ENCODE measurements at regions not wholly inside any gene's neighbourhood (a gene's known extent, or its start where the extent isn't known, plus 50 kb on each side); places are given as distances from the start of the nearest gene placed in this dataset.

DNA sequence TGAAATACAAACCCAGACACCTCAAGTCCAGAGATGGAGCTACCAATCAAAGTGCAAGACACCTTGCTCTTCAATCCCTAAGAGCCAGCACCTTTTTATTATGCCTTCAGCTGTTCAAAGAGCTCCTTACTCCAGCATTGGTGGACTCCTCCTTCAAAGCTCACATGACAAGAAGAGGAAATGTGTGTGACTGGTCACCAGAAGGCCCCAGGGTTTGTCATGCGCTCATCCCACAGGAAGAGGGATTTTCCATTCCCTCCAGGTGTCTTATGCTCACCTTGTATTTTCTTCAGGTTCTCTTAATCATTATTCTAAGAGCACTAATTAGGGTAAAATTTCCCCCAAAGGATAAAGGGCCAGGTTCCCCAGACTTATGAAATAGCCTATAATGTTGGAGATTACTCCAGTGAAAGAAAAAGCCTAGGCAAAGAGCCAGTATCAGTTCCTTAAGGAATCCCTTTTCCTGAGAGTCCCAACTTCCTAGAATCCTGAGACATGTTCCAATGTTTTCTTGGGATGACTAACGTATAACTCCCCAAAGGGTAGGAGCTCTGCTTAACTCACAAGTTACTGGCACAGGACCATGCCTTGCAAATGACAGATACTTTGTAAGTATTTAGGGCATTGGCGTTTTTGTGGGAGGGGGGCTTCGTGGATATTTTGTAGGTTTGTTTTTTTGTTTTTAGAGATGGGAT lies 56.9 kb upstream of the SOX9 start:
- TF ChIP-seq, protein P1, sequence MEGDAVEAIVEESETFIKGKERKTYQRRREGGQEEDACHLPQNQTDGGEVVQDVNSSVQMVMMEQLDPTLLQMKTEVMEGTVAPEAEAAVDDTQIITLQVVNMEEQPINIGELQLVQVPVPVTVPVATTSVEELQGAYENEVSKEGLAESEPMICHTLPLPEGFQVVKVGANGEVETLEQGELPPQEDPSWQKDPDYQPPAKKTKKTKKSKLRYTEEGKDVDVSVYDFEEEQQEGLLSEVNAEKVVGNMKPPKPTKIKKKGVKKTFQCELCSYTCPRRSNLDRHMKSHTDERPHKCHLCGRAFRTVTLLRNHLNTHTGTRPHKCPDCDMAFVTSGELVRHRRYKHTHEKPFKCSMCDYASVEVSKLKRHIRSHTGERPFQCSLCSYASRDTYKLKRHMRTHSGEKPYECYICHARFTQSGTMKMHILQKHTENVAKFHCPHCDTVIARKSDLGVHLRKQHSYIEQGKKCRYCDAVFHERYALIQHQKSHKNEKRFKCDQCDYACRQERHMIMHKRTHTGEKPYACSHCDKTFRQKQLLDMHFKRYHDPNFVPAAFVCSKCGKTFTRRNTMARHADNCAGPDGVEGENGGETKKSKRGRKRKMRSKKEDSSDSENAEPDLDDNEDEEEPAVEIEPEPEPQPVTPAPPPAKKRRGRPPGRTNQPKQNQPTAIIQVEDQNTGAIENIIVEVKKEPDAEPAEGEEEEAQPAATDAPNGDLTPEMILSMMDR (IDR thresholded peaks at IDR 0.05), result no peak
- no peak for TF ChIP-seq EZH2 (IDR thresholded peaks at IDR 0.05; ENCODE audit: borderline replicate concordance, insufficient read depth, low read depth, low read length, poor library complexity, severe bottlenecking)

All from B cell (primary cell).